Stimulated activated CD8-positive, alpha-beta memory T cell treated with anti-CD3 and anti-CD28 coated beads, Interleukin-2, amount 100 ng/mL, for 1 hour (primary cell): ENCODE measurements at regions not wholly inside any gene's neighbourhood (a gene's known extent, or its start where the extent isn't known, plus 50 kb on each side); places are given as distances from the start of the nearest gene placed in this dataset.
A peak's percentile ranks its signal among the peaks of the same experiment; 100 is the strongest.

Experiments used
- DNase-seq, 2 donors: peaks; one replicate each; pipeline ENCODE4 v3.0.0-alpha.2; 2020; ENCODE audit warnings: low read depth in 2 of 2

DNA sequence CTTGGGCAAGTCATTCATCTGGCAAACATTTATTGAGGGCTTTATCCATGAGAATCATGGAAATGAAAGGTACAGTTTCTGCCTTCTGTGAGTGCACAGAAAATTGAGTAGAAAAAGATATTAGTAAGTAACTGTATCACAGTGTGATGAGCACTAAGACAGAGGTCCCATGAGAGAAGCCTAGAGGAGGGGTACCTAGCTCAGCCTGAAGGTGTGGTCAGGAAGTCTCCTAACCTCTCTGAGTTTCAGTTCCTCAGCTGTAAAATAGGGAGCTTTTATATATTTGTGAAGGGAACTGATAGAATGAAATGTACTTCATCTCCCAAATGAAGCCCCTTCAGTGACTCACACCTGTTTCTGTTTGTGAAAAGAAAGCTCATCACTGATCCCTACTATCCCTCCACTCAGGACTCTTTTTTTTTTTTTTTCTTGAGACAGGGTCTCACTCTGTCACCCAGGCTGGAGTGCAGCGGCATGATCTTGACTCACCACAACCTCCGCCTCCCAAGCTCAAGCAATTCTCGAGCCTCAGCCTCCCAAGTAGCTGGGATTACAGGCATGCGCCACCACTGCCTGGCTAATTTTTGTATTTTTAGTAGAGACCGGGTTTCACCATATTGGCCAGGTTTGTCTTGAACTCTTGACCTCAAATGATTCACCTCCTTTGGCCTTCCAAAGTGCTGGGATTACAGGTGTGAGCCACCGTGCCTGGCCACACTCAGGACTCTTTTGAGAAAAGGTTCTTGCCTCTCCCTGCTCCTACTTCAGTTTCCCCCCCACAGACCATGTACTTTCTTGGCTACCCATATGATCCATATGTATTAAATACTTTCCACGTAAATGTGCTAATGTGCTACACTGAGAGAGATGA lies 93.7 kb upstream of the FUT8 start:
- no peak for DNase-seq

DNA sequence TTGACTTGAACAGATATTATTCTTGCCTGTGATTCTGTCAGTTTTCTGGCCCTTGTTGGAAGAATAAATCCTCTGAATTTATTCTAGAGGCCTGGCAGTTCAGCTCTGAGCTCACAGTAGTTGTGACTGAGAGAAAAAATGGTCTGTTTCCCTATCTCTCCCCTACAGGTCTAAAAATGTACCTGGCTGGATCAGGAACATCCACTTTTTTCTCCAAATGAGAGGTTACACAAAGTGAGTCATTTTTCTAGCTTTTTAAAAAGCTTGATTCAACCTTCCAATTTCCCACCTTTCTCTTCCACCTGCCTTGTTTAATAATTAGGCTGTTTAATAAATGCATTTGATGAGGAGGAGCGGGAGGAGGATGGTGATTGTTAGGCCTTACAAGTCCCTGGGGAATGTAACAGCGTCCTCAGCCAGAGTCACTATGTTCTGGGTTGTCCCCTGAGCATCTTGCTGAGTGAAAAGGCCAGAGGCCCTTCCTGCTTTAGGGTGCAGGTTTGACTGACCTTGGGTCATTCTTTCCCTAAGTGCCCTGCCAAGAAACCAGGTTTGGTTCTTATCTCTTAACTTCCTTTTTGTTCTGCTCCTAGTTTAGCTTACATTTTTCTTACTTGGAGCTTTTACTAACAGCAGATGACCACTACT lies 91.7 kb upstream of the FUT8 start:
- no peak for DNase-seq

DNA sequence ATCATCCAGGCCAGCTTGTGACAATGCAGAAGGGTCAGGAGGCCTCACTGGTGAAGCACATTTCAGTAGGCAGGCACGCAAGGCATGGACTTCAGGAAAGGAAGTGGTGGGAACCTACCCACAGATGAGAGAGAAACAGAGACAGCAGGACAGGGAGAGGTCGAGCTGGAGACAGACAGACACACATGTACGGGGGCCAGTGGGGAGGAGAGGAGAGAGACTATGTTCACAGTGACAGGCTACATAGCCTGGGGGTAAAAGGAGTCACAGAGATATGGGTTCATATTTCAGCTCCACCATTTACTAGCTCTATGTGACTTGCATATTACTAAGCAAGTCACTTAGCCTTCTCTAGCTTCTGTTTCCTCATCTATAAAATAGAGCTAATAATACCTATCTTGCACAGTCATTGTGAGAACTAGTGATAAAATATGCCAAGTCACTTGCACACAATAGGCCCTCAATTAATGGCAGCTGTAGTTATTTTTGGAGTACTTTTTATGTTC lies 91.1 kb upstream of the FUT8 start:
- DNase-seq, result no peak

DNA sequence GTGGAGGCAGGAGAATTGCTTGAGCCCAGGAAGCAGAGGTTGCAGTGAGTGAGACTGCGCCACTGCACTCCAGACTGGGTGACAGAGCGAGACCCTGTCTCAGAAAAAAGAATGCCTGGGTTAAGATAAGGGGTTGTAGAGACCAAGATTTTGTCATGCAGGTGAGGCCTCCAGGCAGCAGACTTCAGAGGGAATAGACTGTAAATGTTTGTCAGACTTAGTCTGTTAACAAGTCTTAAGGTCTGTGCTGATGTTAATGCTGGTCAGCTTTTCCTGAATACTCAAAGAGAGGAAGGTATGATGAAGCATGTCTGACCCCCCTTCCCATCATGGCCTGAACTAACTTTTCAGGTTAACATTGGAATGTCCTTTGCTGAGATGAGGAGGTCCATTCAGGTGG lies 83.0 kb upstream of the FUT8 start:
- no peak for DNase-seq

DNA sequence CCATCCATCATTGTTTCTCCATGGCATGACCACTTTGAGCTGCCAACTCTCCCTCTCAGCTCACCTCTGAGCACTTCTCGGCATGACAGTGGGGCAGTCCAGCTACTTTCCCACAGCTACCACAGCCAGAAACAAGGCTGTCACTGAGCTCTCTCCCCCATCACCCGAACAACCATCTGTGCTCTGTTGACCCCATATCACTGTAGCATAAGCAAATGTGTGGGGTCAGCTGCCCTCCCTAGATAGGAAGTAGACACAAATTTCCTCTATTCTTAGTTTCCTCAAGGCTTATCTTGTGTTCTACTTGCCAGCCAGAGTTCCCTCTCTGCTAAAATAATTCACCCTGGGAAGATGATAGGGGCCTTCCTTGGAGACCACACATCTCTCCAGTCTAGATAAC lies 82.6 kb upstream of the FUT8 start:
- DNase-seq, result no peak

DNA sequence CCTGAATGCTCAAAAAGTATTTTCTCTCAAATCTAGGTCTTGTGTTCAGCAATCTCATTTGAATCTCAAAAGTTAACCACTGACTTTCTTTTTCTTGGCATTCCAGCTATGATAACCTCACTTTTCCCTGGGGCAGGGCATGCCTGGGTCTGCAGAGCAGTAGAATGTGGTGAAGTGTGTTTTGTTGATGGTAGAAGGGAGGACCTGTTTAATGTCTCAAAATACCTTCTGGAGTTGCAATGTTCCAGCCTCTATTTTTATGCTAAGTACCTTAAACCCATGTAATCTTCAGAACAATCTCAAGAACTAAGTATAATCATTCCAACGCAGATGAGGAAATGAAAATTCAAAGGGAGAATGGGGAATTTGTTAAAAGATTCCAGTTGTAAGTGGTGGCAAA lies 82.1 kb upstream of the FUT8 start:
- DNase-seq, result no peak

DNA sequence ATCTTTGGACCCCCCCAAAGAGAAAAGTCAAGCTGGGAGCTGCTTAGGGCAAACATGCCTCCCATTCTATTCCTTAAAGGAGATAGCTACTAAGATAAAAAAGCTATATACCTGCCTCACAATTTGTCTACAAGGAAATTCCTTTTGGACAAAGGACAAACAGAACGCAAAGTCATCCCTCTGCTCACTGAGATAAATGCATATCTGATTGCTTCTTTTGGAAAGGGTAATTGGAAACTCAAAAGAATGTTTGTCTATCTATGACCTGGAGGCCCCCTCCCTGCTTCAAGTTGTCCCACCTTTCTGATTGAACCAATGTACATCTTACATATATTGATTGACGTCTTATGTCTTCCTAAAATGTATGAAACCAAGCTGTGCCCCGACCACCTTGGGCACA lies 80.9 kb upstream of the FUT8 start:
- no peak for DNase-seq

DNA sequence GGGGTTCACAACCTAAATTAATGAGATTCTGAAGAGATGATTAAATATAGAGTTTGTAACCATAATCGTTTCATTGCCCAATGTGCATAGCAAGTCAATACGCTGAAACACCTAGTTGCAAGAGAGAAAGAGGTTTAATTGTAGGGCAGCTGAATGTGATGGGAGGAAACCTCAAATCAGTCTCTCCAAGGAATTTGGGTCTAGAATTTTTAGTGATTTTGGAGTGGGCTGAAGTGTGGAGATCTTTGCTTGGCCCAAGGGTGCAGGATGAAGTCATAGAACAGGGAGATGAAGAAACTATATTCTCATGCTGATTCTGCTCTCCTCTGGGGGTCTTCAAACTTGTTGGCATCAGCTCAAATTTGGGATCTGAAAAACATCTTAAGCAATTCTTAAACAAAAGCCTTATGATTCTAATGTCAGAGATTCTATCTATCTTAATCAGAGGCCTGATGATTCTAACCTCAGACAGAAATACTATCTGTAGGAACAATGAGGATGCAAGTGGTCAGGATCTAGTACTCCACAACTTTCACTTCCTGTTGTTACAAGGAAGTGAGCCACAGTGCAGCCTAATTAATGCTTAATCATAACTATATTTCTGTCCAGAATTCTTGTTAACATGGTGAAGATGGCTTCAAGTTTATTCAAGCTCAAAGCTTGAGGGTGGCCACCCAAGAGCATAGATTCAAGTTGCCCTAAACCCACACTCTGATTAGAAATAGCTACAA lies 80.2 kb upstream of the FUT8 start:
- DNase-seq, result no peak

DNA sequence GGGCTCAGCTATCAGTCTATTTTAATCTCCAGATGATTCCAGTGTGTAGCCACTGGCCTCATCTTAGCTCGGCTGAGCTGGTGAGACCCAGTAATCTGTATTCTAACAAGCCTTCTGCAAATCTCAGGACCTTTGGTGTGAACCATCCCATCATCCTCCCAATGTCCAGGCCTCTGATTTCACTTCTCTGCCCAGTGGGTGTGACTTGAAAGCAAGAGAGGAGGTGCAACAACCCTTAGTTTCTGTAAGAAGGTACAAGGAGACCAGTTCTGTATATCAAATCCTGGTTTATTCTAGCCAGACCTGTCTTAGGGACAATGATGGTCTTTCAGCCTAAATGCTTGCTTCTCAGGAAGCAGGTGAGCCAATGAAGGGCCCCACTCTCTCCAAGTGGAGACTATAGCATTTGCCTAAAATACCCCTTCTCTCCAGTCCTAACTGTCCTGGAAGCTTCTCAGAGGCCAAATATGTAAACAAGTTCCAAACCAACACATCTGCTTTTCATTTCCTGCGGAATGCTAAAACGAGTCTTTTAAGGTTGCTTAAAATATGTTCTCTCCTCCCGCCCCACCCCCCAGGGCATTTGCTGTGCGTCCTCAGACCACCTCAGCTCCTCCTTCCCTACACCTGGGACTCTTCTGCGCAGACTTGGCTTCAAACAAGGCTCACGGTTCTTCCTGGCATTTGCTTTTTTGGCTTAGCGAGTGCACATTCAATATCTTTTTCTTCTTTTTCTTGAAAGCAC lies 78.4 kb upstream of the FUT8 start:
- DNase-seq, result no peak

DNA sequence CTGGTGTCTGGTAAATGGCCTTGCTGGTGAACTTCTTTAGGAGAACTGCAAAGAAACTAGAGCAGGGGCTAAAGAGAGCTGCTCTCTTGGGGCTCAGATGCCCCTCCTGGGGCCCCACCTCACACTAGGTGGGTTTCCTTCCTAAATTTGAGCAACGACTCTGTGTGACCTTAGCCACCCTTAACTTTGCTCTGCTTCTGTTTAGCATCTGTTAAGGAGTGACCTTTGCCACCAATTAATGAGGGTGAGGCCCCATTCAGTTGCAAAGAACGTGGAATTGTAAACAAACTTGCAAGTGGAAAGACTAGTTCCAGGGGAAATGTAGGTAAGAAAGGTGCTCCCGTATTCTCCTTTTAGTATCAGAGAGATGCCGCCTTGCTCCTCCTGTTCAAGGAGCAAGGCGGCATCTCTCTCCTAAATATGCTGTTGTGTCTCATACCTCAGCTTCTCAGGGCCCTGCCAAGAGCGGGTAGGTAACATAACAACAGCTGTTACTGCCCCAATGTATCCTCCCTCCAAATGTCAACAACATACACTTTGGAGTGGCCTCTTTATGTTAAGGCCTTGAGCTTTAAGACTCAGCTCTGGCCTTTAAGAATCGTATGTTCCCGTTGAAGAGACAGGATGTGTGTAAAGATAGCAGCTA lies 77.6 kb upstream of the FUT8 start:
- DNase-seq, result no peak

DNA sequence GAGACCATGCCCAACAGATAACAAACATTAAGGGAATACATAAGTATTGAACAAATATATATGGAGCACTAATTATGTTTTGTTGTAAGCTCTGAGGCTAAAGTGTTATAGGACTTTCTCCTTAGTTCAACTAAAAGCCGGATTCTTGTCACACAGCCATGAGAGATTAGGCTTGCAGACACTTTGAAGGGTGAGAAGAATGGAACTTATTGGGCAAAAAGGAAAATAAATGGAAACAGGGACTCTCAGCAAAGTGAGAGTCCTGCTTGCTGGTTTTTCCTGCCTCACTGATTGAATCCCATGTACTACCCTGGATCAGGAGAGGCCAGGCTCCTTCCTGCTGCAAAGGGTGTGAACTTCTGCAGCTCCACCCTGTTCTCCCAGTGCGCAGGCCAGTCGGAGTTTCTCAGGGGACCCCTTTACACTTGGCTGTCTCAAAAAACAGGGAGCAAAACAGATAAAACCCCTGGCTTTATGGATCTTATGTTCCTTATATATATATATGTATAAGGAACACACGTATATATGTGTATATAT lies 77.1 kb upstream of the FUT8 start:
- DNase-seq, result no peak

DNA sequence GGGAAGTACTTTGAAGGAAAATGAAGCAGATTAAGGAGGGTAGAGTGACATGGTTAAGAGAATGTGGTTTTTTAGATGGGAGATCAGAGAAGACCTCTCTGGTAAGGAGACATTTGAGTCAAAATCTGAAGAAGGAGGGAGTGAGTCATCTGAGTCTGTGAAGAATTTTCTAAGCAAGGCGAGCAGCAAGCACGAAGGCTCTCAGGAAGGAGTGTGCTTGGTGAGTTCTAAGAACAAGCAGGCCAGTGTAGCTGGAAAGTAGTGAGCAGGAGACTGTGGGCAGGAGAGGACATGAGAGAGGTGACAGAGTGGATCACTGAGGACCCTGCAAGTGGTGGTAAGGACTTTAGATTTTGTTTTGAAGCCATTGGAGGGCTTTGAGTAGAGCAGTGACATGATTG lies 76.3 kb upstream of the FUT8 start:
- peak in 1 of 2 donors; percentile 9 for DNase-seq

DNA sequence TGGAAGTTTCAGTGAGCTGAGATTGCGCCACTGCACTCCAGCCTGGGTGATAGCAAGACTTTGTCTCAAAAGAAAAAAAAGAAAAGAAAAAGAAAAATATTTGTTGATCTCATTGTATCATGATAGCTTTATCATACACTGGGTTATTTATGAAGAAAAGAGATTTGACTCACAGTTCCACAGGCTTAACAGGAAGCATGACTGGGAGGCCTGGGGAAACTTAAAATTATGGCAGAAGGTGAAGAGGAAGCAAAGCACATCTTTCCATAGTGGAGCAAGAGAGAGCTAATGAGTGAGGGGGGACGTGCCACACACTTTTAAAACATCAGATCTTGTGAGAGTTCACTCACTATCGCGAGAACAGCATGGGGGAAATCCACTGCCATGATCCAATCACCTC lies 72.7 kb upstream of the FUT8 start:
- no peak for DNase-seq

DNA sequence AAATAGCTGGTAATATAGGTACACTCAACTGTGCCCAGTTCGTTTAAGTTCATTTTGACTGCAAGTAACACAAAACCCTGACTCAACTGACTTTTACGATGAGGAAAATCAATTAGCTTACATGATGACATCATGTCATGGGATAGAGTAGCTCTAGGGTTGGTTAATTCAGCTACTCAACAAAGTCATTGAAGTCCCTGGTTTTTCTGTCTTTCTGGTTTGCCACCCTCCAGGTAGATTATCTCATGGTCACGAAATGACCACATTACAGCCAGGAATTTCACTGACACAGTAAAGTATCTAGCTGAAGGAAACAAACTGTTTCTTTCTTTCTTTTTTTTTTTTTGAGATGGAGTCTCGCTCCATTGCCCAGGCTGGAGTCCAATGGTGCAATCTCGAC lies 68.5 kb upstream of the FUT8 start:
- DNase-seq, result no peak

DNA sequence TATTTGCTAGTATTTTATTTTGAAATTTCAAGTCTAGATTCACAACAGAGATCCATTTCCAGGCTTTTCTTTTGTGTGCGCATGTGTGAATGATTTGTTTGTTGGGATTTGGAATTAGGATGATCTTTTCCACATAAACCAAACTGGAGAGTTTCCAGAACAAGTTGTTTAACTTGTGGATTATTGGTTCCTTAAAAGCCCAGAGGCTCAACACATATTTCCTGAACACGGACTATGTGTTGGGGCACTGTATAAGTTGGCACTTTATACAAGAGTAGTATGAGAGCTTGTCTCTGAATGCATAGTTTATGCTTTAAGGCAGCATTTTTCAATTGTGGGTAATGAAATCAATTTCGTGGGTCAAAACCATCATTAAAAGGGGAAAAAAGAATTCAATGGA lies 67.3 kb upstream of the FUT8 start:
- DNase-seq, result no peak

DNA sequence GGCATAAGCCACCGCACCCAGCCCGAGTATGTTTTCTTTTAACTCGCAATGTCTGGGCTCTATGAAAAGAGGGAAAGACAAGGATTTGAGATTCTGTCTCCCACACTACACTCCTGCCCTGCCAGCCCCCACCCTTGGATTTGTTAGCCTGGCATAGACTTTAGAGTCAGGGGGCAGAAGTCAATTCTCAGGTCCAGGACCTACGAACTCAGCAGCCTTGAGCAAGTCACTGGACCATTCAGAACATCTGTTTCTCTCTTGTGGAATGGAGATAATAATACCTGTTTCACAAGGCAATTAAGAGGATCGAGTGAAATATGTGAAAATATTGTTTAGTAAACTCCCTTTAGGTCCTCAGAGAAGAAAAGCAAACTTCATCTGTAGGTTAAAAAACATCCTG lies 66.1 kb upstream of the FUT8 start:
- DNase-seq, result no peak

DNA sequence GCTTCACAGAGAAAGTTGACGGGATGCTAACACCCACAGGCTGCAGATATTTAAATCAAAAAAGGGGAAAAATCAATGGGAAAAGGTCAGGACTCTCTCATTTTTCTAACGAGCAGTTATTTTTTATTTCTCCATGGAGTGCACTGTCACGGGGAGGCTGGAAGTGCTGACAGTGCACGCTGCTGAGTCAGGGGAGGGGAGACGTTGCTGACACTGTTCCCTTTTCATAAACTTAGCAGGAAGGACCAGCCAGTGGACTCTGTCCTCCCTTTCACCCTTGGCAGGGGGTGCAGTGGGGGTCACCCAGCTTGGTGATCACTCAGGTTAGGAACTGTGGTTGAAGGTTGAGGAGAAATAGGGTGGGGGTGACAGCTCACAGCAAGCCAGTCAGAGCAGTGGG lies 65.6 kb upstream of the FUT8 start:
- DNase-seq, result no peak

DNA sequence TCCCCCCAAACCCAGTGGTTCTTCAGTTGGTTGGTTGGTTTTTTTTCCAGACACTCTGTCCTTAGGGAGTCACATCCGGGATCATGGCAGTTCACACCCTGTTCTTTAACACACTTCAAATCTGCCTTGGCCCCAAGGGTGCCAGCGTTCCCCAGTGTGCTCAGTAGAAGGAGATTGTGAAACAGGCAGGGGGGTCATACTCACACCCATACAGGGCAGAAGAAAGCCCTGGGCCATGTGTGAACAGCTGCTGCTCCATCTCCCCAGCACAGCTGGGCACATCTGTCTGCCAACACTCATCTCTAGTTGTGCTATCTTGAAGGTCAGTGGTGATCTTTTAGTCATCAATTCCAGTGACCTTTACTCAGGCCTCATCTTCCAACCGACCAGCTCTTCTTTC lies 64.4 kb upstream of the FUT8 start:
- no peak for DNase-seq

DNA sequence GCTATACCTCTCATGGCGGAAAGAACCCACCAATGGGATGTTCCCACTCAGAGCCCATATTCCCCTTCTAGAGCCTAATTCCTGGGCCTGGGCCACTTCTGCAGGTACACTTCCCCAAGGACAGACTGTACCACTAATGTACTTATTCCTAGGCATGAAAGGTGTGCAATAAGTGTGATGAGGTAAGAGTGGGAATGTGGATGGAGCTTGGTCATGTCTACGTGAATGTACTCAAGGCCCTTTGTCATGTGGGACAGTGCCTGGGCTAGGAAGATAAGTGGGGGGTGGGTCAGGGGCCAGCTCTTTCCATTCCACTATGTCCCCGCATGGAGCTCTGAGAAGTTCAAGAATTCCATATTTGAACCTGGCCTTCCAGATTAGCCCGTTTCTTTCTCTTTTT lies 63.4 kb upstream of the FUT8 start:
- no peak for DNase-seq

DNA sequence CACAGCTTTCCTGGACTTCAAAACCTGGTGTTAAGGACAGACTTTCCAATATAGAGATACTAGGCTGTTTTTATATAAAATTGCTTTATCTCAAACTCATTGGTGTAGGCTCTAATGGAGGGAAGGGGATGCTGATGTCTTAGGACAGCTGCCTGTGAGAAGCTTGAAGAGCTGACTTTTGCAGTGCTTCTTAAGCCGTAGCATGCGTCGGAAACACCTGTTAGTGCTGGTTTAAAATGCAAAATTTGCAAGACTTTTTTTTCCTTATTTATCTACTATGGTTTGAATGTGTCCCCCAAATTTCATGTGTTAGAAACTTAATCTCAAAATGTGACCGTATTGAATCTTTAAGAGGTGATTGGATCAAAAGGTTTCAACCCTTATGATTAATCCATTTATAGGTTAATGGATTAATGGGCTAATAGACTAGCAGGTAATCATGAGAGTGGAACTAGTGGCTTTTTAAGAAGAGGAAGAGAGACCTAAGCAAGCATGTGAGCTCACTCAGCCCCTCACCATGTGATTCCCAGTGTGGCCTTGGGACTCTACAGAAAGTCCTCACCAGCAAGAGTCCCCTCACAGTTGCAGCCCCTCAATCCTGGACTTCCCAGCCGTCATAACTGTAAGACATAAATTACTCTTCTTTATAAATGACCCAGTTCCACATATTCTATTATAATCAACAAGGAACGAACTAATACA lies 60.9 kb upstream of the FUT8 start:
- DNase-seq, result no peak
